D341Med (cell line): ENCODE measurements at regions not wholly inside any gene's neighbourhood (a gene's known extent, or its start where the extent isn't known, plus 50 kb on each side); places are given as distances from the start of the nearest gene placed in this dataset.

Experiments
- DNase-seq: peaks from one replicate; pipeline ENCODE4 v3.0.0; 2012; ENCODE audit warnings: low spot score

DNA sequence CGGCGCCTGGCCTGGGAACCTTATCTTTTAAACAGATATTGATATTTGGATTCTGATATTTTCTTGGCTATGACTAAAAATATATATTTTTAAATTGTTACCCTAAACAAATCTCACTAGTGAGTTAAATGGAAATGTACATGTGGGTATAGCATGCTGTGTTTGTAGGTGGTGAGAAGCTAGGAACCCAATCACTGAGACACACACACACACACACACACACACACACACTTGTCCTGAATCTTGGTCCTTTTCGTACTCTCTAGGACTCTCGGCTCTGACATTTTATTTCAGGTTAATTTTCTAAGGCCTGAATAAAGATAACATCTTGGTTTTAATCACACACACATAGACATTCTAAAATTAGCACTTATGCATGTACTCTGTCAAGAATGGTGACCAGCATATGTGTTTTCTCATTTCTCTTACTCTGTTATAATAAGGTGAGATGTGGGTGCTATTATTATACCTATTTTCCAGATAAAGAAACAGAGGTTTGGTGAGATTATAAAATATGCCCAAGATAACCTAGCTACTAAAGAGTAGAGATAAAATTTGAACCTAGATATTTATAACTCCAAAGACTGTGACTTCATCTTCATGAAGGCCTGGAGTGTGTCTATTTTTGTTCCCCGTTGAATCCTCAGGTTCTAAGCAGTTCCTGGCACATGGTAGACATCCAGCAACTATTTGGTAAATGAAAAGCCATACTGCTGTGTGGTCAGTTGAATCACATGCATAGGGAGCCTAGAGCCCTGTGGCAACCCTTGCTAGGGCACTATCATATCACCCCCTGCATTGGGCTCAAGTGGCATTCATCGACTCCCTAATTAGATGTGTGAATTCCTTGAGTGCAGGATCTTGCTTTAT, 85.0 kb upstream of the RAB3GAP2 start:
- no peak for DNase-seq

DNA sequence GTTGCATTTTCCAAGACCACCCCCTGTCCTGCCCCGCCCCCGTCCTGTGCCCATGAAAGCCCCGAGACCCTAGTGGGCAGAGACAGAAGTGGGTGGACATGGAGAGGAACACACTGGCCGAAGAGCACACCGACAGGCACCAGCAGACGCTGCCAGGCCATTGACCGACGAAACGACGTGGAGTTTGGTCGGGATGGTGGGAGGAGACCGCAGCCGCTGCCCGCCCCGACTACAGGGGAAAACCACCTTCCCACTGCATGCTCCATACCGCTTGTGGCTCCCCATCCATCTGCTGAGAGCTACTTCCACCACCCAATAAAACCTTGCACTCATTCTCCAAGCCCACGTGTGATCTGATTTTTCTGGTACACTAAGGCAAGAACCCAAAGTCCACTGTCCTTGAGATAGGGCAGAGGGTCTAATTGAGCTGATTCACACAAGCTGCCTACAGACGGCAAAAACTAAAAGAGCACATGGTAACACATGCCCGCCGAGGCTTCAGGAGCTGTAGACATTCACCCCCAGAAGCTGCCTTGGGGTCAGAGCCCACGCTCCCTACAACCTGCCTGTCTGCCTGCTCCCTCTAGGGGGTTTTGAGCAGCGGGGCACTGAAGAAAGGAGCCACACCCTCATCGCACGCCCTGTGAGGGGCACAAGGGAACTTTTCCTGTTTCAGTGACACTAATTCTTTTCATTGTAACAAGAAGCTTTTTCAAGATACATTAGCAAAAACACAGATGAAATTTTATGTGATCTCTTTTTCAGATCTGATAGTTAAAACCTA, 81.2 kb upstream of the RAB3GAP2 start:
- no peak for DNase-seq

DNA sequence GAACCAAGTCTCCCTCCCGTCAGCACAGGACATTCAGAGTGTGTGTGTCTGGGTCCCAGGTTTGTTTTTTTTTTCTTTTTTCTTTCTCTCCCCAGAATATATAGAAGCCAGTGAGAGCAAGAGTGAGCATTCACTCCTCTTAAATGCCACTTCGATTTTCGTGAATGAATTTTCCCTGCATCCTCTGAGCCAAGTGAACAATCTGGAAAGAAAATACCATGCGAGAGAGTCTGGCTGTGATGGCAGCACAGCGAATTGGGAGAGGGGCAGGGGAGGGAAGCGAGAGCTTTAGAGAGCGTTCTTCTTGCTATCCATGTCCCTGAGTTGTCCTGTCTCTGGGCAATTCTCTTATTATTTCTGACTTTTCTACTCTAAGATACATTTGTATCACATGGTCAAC, 76.0 kb upstream of the RAB3GAP2 start:
- DNase-seq: no peak

DNA sequence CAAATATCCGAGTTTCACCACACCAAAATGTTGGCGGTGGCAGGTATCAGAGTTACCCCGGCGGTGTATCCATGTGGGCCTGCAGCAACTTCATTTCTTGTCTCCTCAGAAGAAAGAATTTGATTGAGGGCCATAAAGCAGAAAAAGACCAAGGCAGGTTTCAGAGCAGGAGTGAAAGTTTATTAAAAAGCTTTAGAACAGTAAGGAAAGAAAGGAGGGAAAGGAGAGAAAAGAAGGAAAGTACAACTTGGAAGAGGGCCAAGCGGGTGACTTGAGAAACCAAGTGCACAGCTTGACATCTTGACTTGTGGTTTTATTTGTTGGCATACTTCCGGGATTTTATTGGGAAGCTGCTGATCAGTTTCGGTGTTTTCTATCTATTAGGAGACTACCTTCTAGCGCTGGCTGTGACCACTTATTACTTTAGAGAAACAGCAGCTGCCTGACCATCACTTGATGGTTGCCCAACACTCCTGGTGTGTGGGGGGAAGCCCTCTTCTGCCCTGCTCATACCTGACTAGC, 75.5 kb upstream of the RAB3GAP2 start:
- DNase-seq: no peak

DNA sequence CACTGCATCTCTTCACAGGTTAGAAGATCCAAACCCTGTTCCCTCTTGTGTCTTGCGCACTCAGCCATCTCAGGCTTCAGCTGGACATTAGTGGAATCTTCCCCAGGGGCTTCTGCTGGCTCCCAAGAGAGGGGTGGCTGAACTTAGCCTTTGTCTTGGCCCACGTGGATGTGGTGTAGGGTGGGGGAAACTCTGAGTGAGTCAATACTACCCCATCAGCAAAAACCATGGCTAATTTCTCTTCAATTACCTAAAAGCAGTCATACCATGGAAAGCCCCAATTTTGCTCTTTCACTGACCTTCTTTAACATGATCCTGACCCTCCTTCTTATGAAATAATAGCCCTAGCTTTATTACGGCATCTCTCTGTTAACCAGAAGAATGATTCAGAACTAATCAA, 72.5 kb upstream of the RAB3GAP2 start:
- DNase-seq: no peak

DNA sequence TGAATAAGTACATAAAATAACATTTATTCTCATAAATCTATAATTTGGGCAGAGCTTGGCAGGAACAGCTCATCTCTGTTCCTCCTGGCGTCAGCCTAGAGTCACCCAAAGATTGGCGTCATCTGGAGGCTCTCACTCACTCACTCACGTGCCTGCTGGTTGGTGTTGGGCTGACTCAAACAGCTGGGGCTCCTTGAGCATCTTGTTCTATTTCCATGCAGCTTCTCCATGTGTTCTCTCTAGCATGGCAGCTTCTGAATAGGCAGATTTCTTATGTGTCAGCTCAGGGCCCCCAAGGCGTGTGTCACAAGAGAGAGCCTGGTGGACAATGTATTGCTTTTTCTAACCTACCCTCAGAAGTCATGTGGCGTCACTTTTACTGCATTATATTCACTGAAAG, 70.6 kb upstream of the RAB3GAP2 start:
- DNase-seq: no peak

DNA sequence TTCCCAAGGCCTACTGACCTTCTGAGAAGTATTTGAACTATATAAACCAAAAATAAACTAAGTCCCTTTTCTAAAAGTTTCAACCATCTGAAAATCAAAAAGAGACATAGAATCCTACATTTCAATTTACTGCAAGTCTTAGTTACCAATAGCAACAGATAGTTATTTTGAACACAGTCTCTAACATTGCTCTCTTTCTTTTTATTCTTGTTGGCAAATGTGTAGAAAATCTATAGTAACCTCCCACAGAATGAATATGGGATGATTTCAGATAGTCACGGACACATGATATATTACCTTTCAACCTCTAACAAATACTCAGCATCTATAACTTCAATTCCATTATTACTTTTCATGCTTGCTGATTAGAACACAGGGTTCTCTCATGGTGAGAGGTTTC, 68.9 kb upstream of the RAB3GAP2 start:
- DNase-seq: no peak

DNA sequence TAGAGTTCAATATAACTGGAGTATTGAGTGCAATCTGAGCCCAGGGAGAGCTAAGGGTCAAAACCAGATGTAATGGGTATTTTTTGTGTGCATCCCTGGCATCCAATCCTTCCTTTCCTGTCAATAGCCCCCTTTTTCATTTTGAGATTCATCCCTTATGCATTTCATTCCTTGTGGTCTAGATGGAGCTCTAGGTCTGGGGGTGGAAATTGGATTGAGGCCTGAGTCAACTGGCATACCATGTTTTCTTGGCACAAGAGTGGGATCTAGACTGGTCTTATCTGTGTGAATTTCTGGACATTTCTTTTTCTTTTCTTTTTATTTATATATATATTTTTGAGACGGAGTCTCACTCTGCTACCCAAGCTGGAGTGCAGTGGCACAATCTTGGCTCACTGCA, 67.3 kb upstream of the RAB3GAP2 start:
- DNase-seq: peak; percentile 51

DNA sequence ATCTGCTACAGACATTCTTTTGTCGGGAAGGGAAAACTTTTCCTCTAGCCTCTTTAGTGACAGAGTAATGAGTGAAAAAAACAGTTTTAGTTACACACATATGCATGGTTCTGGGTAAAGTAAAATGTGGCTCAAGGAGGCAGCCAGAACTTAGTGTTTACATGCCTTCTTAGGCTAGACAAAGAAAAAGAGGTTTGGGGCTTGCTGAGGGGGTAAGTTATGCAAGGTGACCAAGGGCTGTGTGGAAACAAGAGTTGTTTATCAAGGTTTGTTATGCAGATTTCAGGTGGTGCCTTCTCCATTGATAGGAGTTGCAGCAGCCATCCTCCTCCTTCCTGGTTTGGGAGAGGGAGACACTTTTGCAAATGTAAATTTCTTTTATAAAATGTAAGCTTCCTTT, 66.5 kb upstream of the RAB3GAP2 start:
- no peak for DNase-seq

DNA sequence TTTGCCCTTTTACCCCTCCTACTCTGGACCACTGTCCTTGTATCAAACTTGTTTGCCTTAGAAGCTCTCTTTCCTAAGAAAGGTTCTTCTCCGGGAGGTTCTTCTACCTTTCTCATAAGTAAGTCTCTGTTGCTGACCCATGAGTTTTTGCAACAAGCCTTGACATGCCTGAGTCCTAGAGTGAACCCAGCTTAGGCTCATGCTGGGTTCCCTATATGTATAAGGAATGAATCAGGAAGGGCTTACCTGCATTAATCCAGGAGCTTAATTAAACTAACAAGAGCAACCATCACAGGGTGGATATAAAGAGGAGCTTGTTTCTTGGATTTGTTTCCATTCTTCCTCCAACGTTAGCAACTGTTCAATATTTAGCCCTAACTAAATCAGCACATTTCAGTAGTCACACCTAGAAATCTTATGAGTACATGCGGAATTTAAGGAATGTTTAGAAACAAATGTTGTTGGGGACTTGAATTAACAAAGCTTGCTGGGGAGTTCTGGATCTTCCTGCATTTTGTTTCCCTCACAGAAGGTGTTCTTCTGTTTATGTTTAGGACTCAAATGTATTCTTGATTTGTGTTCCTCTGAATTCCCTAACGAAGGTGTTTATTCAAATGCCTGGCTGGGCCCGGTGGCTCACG, 64.3 kb upstream of the RAB3GAP2 start:
- DNase-seq: no peak

DNA sequence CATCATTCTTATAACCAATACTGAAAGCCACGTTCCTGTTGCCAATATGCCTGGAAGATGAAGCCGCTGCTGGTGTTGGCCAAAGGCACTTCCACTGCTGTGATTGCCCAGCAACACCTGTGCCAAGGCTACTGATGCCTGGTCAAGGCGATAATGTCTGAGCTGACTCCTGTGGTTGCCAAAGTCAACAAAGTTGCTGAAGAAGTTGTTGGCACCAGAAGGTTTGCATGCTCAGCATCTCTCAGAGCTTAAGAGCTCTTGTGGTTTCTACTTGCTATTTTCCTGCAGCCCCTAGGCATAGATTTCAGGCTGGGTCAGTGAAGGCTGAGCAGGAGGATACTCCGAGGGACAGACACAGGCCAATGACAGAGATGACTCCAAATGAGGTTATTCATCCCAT, 63.4 kb upstream of the RAB3GAP2 start:
- no peak for DNase-seq

DNA sequence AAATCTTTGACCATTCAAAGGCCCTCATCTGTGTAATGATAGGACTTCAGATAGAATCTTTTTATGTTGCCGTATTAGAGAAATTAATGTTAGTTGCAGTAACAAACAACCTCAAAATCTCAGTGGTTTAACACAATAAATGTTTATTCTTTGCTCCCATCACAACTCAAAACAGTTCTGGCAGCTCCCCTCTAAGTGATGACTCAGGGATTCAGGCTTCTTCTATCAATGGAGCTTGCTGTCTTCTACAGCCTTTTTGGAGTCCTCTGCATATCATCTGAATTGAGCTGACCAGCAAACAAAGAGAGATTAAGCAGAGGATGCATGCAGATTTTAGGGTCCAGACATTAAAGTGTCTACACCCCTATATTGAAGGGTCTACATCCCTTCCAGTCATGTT, 59.1 kb upstream of the RAB3GAP2 start:
- DNase-seq: no peak

DNA sequence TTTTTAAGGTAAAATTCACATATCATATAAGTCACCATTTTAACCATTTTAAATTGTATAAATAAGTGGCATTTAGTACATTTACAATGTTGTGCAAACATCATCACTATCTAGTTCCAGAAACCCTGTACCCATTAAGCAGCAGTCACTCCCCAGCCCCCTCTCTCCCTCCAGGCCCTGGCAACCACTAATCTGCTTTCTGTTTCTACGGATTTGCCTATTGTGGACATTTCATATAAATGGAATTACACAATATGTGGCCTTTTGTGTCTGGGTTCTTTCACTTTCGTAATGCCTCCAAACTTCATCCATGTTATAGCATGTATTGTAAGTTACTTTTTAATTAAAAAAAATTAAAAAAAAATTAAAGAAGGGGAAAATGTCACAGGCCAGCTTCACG, 58.0 kb upstream of the RAB3GAP2 start:
- no peak for DNase-seq

DNA sequence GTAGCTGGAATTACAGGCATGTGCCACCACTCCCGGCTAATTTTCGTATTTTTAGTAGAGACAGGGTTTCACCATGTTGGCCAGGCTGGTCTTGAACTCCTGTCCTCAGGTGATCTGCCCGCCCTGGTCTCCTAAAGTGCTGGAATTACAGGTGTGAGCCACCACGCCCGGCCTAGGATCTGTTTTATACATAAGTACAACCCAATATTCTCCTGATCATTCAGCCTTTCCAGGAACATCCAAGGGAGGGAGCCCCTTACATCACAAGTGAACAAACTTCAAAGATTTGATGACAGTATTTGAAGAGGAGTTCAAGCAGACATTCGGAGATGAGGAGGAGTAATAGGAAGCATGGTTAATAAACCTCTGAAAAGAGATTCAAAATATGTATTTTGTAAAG, 54.9 kb upstream of the RAB3GAP2 start:
- DNase-seq: no peak

DNA sequence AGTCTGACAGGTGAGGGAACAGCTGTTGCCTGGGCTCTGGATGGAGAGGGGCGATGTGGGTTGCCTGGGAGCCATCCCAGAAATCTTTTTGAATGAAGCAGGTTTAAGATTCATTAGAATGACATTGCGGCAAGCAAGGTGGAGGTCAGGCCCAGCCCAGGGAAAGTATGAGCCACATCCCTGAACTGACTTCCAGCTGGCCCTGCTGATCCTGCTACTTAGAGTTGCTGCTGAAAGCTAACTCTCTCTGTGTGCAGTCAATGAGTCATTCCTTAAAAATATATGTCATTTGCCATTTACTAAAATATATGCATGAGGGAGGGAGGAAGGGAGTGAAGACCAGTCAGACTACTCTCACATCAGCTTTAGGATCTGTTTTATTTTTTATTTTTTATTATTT, 54.3 kb upstream of the RAB3GAP2 start:
- DNase-seq: no peak

DNA sequence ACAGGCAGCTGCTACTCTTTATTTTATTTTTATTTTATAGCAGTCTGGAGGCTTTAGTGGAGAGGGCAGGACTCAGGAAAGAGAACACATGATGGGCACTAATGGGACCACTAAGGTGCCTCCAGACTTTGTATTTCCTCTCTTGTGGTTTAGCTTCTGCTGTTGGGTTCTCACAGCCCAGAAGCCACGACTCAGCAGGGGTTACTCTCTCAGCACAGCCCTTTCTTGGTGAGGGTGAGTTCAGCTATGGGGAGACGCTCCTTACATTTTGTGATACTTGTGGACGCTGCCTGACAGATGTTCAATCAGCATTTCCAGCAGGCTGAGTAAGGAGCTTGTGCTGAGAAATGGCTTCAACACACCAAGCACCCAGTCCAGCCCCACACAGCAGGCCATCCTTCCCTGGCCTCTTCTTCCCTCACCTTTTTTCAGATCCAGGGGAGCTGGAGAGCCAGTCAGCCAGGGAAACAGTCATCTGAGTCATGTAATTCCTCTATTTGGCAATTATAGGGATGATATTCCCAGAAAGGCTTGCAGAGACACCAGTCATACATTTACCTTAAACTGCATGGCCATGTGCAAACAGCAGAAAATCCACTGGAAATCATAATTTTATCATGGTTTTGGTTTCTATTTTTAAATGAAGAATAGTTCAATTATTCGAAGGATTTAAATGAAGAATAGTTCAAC, 53.2 kb upstream of the RAB3GAP2 start:
- DNase-seq: no peak

DNA sequence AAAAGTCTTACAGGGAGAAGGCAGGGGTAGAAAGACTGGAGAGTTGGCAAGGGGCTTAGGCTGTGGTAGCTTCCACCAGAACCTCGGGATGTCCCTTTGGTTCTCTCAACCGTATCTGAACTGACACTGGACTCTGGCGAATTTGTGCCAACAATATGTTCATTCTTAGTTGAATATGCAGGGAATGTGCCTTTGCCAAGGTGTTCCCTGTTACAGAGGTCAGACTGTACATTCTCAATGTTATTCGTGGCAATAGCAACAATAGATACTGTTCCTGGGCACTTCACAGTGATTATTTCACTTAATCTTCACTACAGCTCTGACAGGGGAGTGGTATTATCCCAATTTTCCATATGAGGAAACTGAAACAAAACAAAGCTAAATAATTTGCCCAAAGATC, 51.5 kb upstream of the RAB3GAP2 start:
- no peak for DNase-seq

DNA sequence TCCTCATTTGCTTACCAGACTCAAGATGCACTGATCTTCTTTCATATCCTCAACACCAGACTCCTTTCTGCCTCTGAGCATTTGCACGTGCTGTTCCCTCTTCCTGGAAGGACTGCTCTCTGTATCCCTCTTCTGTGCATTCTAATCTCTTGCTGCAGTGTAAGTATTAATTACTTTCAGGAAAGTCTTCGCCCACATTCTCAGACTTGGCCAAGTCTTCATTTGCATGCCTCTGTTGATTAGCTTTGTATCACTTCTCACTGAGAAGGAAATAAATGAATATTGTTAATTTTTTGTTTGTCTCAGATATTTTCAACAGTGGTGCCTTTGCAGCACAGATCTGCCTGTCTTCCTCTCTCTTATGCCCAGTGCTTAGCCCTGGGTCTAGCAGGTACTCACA, 50.3 kb upstream of the RAB3GAP2 start:
- no peak for DNase-seq
